ENCODE measurements at regions not wholly inside any gene's neighbourhood (a gene's known extent, or its start where the extent isn't known, plus 50 kb on each side); places are given as distances from the start of the nearest gene placed in this dataset.

- DNase-seq (ENCODE audit: low read depth), result no peak
- TF ChIP-seq, protein P1, sequence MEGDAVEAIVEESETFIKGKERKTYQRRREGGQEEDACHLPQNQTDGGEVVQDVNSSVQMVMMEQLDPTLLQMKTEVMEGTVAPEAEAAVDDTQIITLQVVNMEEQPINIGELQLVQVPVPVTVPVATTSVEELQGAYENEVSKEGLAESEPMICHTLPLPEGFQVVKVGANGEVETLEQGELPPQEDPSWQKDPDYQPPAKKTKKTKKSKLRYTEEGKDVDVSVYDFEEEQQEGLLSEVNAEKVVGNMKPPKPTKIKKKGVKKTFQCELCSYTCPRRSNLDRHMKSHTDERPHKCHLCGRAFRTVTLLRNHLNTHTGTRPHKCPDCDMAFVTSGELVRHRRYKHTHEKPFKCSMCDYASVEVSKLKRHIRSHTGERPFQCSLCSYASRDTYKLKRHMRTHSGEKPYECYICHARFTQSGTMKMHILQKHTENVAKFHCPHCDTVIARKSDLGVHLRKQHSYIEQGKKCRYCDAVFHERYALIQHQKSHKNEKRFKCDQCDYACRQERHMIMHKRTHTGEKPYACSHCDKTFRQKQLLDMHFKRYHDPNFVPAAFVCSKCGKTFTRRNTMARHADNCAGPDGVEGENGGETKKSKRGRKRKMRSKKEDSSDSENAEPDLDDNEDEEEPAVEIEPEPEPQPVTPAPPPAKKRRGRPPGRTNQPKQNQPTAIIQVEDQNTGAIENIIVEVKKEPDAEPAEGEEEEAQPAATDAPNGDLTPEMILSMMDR (IDR thresholded peaks at IDR 0.05; ENCODE audit: control insufficient read depth, insufficient read depth, low read depth, low read length, missing control alignments), result no peak
- no peak overlapping the region for H3K4me3 ChIP-seq (ENCODE audit: control insufficient read depth, low read depth, low read length)
These were observed 456.6 kb downstream of the SHQ1 start for GRCh38 chr3:72391659-72392058.

GRCh38 chr3:72390841-72391240 lies 457.4 kb downstream of the SHQ1 start:
- TF ChIP-seq, protein P1 (IDR thresholded peaks at IDR 0.05; ENCODE audit: control insufficient read depth, insufficient read depth, low read depth, low read length, missing control alignments), result no peak
- DNase-seq (ENCODE audit: low read depth), result no peak
- H3K4me3 ChIP-seq (ENCODE audit: control insufficient read depth, low read depth, low read length), result no peak overlapping the region

- TF ChIP-seq, protein P1 (IDR thresholded peaks at IDR 0.05; ENCODE audit: control insufficient read depth, insufficient read depth, low read depth, low read length, missing control alignments), result no peak
- H3K4me3 ChIP-seq (ENCODE audit: control insufficient read depth, low read depth, low read length), result no peak overlapping the region
- DNase-seq (ENCODE audit: low read depth), result no peak
These were observed 459.6 kb downstream of the SHQ1 start for GRCh38 chr3:72388644-72389043.

GRCh38 chr3:72388117-72388516 lies 460.1 kb downstream of the SHQ1 start:
- TF ChIP-seq, protein P1 (IDR thresholded peaks at IDR 0.05; ENCODE audit: control insufficient read depth, insufficient read depth, low read depth, low read length, missing control alignments), result no peak
- no peak for DNase-seq (ENCODE audit: low read depth)
- no peak overlapping the region for H3K4me3 ChIP-seq (ENCODE audit: control insufficient read depth, low read depth, low read length)

GRCh38 chr3:72386327-72387000 lies 461.8 kb downstream of the SHQ1 start:
- DNase-seq (ENCODE audit: low read depth), result no peak
- TF ChIP-seq, protein P1 (IDR thresholded peaks at IDR 0.05; ENCODE audit: control insufficient read depth, insufficient read depth, low read depth, low read length, missing control alignments), result no peak
- no peak overlapping the region for H3K4me3 ChIP-seq (ENCODE audit: control insufficient read depth, low read depth, low read length)

DNA sequence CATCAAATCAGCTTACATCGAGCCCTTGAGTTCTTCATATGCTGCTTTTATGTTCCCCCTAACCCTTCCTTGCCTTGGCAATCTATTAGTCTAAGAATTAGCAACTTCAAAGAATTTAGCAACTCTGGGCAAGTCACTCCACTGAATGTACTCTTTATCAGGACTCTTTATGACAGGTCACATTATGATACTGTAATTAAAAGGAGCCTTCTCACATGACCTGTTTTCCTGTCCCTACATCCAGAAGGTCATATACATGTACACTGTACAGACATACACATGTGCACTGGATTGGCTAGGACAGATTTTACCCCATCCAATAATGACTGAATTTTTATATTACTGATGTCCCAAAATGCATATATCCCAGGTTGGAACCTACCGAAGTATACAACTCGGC lies 463.1 kb downstream of the SHQ1 start:
- TF ChIP-seq, protein P1 (IDR thresholded peaks at IDR 0.05; ENCODE audit: control insufficient read depth, insufficient read depth, low read depth, low read length, missing control alignments), result no peak
- no peak overlapping the region for H3K4me3 ChIP-seq (ENCODE audit: control insufficient read depth, low read depth, low read length)
- DNase-seq (ENCODE audit: low read depth), result no peak

All from AG09309 (cell line).